SK-N-SH treated with all-trans-retinoic acid at 6 μM for 48 hours (cell line): ENCODE measurements at regions not wholly inside any gene's neighbourhood (a gene's known extent, or its start where the extent isn't known, plus 50 kb on each side); places are given as distances from the start of the nearest gene placed in this dataset.
"Not testable (repeated sequence)": the region's sequence is repeated elsewhere in the genome, so short reads cannot be mapped to it uniquely, and the experiment has no call there.

Experiments used
- ATAC-seq: fragments of 200-7000 bp; cut with Tn5 transposase; 3 replicates; pipeline ENCODE4 v1.9.1; 2020; ENCODE audit warnings: mild to moderate bottlenecking, moderate library complexity
- ARNTL ChIP-seq: fragments of 450-650 bp; formaldehyde crosslinking; IDR thresholded peaks from 2 replicates; pipeline ENCODE4 v1.5.0; 2020; ENCODE audit warnings: low read depth, mild to moderate bottlenecking, moderate library complexity, borderline replicate concordance
- CSDC2 ChIP-seq: fragments of 250-450 bp; sonication (Bioruptor Pico); IDR thresholded peaks from 2 replicates; pipeline ENCODE4 v1.5.0; 2020; ENCODE audit warnings: mild to moderate bottlenecking, moderate library complexity
- ESRRG ChIP-seq: fragments of 250-450 bp; sonication (Bioruptor Pico); IDR thresholded peaks from 2 replicates; pipeline ENCODE4 v1.6.1; 2021; ENCODE audit warnings: mild to moderate bottlenecking
- ISL1 ChIP-seq: fragments of 250-450 bp; sonication (Bioruptor Pico); IDR thresholded peaks from 2 replicates; pipeline ENCODE4 v2.1.2; 2022; ENCODE audit warnings: mild to moderate bottlenecking, moderate library complexity
- OSR1 ChIP-seq: fragments of 250-450 bp; sonication (Bioruptor Pico); IDR thresholded peaks from 2 replicates; pipeline ENCODE4 v1.8.0; 2022; ENCODE audit warnings: moderate library complexity, mild to moderate bottlenecking, inconsistent platforms
- PPARA ChIP-seq: fragments of 250-450 bp; sonication (Bioruptor Pico); IDR thresholded peaks from 2 replicates; pipeline ENCODE4 v1.5.0; 2020; ENCODE audit warnings: mild to moderate bottlenecking, borderline replicate concordance
- RARB ChIP-seq: fragments of 250-450 bp; sonication (Bioruptor Pico); IDR thresholded peaks from 2 replicates; pipeline ENCODE4 v1.8.0; 2021; ENCODE audit warnings: mild to moderate bottlenecking, moderate library complexity
- SNAI2 ChIP-seq: fragments of 250-450 bp; sonication (Bioruptor Pico); IDR thresholded peaks from 2 replicates; pipeline ENCODE4 v1.5.0; 2020; ENCODE audit warnings: mild to moderate bottlenecking, moderate library complexity
- TCF4 ChIP-seq: fragments of 250-450 bp; sonication (Bioruptor Pico); IDR thresholded peaks from 2 replicates; pipeline ENCODE4 v1.8.0; 2021; ENCODE audit warnings: mild to moderate bottlenecking, moderate library complexity, borderline replicate concordance
- TOX ChIP-seq: fragments of 250-450 bp; sonication (Bioruptor Pico); IDR thresholded peaks from 2 replicates; pipeline ENCODE4 v1.8.0; 2021; ENCODE audit warnings: mild to moderate bottlenecking, moderate library complexity, borderline replicate concordance
- ZC3H10 ChIP-seq: fragments of 250-450 bp; sonication (Bioruptor Pico); IDR thresholded peaks from 2 replicates; pipeline ENCODE4 v1.5.1; 2021; ENCODE audit warnings: mild to moderate bottlenecking, moderate library complexity
- ZFP3 ChIP-seq: fragments of 250-450 bp; sonication (Bioruptor Pico); IDR thresholded peaks from 2 replicates; pipeline ENCODE4 v1.5.0; 2020; ENCODE audit warnings: mild to moderate bottlenecking, moderate library complexity
- ZFP30 ChIP-seq: fragments of 450-650 bp; formaldehyde crosslinking; IDR thresholded peaks from 2 replicates; pipeline ENCODE4 v1.5.0; 2022; ENCODE audit warnings: mild to moderate bottlenecking, moderate library complexity
- ZNF565 ChIP-seq: fragments of 450-650 bp; formaldehyde crosslinking; conservative IDR thresholded peaks from 2 replicates; pipeline ENCODE4 v1.5.0; 2020; ENCODE audit warnings: low read depth, mild to moderate bottlenecking, moderate library complexity
- ZNF70 ChIP-seq: fragments of 450-650 bp; formaldehyde crosslinking; IDR thresholded peaks from 2 replicates; pipeline ENCODE4 v1.5.0; 2020; ENCODE audit warnings: mild to moderate bottlenecking, moderate library complexity
- ZNF8 ChIP-seq: fragments of 450-650 bp; formaldehyde crosslinking; IDR thresholded peaks from 2 replicates; pipeline ENCODE4 v1.5.0; 2020; ENCODE audit warnings: mild to moderate bottlenecking, moderate library complexity
- TF ChIP-seq, protein P1 (sequence below): fragments of 250-450 bp; sonication (Bioruptor Pico); IDR thresholded peaks from 2 replicates; pipeline ENCODE4 v1.5.1; 2020; ENCODE audit warnings: low read depth, mild to moderate bottlenecking, moderate library complexity
- TF ChIP-seq, protein P2 (sequence below): fragments of 250-450 bp; sonication (Bioruptor Pico); IDR thresholded peaks from 2 replicates; pipeline ENCODE4 v1.8.0; 2021; ENCODE audit warnings: low read depth, mild to moderate bottlenecking, moderate library complexity, borderline replicate concordance
- TF ChIP-seq, protein P3 (sequence below): fragments of 250-450 bp; sonication (Bioruptor Pico); IDR thresholded peaks from 2 replicates; pipeline ENCODE4 v1.5.0; 2020; ENCODE audit warnings: mild to moderate bottlenecking, moderate library complexity
- TF ChIP-seq, protein P4 (sequence below): fragments of 250-450 bp; sonication (Bioruptor Pico); IDR thresholded peaks from 2 replicates; pipeline ENCODE4 v1.8.0; 2020; ENCODE audit warnings: mild to moderate bottlenecking, moderate library complexity, borderline replicate concordance
- TF ChIP-seq, protein P5 (sequence below): fragments of 250-450 bp; sonication (Bioruptor Pico); IDR thresholded peaks from 2 replicates; pipeline ENCODE4 v1.5.1; 2021; ENCODE audit warnings: mild to moderate bottlenecking, moderate library complexity

DNA sequence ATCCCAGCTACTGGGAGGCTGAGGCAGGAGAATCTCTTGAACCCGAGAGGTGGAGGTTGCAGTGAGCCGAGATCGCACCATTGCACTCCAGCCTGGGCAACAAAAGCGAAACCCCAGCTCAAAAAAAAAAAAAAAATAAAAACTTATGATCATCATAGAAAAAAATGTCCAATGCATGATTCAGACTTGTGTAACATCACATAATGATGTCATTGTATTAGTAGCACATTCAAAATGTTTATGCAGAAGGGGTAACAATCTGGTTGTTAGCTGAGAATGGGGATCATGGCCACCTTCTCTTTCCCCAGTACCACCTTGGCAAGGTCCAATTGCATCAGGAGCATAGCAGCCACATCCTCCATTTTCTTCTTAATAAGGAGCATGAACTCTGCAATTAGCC lies 137.6 kb upstream of the MARCKS start (continued):
- TF ChIP-seq, protein P1, sequence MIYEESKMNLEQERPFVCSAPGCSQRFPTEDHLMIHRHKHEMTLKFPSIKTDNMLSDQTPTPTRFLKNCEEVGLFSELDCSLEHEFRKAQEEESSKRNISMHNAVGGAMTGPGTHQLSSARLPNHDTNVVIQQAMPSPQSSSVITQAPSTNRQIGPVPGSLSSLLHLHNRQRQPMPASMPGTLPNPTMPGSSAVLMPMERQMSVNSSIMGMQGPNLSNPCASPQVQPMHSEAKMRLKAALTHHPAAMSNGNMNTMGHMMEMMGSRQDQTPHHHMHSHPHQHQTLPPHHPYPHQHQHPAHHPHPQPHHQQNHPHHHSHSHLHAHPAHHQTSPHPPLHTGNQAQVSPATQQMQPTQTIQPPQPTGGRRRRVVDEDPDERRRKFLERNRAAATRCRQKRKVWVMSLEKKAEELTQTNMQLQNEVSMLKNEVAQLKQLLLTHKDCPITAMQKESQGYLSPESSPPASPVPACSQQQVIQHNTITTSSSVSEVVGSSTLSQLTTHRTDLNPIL, result no peak
- no peak for TF ChIP-seq ZNF565
- no peak for TF ChIP-seq TOX (CRISPR knock-in tag)
- TF ChIP-seq, protein P2, sequence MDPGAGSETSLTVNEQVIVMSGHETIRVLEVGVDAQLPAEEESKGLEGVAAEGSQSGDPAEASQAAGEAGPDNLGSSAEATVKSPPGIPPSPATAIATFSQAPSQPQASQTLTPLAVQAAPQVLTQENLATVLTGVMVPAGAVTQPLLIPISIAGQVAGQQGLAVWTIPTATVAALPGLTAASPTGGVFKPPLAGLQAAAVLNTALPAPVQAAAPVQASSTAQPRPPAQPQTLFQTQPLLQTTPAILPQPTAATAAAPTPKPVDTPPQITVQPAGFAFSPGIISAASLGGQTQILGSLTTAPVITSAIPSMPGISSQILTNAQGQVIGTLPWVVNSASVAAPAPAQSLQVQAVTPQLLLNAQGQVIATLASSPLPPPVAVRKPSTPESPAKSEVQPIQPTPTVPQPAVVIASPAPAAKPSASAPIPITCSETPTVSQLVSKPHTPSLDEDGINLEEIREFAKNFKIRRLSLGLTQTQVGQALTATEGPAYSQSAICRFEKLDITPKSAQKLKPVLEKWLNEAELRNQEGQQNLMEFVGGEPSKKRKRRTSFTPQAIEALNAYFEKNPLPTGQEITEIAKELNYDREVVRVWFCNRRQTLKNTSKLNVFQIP, result no peak
- TF ChIP-seq PPARA (CRISPR knock-in tag), result no peak

DNA sequence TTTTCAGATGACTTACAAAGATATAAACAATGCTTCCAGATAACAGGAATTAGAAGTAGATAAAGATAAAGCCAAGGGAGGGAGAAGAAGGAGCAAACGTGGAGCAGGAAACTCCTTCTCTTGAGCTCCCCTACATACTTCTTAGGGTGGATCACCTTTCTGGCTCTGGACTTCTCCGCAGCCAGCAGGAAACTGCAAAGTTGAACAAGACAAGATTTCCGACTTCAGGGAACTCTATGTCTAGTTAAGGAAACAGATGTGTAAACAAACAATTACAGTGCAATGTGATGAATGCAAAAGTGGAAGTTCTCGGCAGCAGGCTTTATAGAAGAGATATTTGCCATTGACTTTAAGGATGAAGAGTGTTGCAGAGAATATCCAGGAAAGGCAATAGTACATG lies 134.0 kb upstream of the MARCKS start:
- no peak for ATAC-seq
- TF ChIP-seq ZNF565, result no peak
- TF ChIP-seq SNAI2 (CRISPR knock-in tag), result no peak
- TF ChIP-seq, protein P3, sequence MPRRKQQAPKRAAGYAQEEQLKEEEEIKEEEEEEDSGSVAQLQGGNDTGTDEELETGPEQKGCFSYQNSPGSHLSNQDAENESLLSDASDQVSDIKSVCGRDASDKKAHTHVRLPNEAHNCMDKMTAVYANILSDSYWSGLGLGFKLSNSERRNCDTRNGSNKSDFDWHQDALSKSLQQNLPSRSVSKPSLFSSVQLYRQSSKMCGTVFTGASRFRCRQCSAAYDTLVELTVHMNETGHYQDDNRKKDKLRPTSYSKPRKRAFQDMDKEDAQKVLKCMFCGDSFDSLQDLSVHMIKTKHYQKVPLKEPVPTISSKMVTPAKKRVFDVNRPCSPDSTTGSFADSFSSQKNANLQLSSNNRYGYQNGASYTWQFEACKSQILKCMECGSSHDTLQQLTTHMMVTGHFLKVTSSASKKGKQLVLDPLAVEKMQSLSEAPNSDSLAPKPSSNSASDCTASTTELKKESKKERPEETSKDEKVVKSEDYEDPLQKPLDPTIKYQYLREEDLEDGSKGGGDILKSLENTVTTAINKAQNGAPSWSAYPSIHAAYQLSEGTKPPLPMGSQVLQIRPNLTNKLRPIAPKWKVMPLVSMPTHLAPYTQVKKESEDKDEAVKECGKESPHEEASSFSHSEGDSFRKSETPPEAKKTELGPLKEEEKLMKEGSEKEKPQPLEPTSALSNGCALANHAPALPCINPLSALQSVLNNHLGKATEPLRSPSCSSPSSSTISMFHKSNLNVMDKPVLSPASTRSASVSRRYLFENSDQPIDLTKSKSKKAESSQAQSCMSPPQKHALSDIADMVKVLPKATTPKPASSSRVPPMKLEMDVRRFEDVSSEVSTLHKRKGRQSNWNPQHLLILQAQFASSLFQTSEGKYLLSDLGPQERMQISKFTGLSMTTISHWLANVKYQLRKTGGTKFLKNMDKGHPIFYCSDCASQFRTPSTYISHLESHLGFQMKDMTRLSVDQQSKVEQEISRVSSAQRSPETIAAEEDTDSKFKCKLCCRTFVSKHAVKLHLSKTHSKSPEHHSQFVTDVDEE (CRISPR knock-in tag), result no peak
- TF ChIP-seq, protein P4, sequence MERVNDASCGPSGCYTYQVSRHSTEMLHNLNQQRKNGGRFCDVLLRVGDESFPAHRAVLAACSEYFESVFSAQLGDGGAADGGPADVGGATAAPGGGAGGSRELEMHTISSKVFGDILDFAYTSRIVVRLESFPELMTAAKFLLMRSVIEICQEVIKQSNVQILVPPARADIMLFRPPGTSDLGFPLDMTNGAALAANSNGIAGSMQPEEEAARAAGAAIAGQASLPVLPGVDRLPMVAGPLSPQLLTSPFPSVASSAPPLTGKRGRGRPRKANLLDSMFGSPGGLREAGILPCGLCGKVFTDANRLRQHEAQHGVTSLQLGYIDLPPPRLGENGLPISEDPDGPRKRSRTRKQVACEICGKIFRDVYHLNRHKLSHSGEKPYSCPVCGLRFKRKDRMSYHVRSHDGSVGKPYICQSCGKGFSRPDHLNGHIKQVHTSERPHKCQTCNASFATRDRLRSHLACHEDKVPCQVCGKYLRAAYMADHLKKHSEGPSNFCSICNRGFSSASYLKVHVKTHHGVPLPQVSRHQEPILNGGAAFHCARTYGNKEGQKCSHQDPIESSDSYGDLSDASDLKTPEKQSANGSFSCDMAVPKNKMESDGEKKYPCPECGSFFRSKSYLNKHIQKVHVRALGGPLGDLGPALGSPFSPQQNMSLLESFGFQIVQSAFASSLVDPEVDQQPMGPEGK, result no peak
- TF ChIP-seq ISL1 (CRISPR knock-in tag), result no peak
- TF ChIP-seq ESRRG (CRISPR knock-in tag), result no peak
- TF ChIP-seq, protein P2, result no peak
- TF ChIP-seq ZNF70 (CRISPR knock-in tag), result no peak
- TF ChIP-seq ZNF8 (CRISPR knock-in tag), result no peak
- no peak for TF ChIP-seq PPARA (CRISPR knock-in tag)

DNA sequence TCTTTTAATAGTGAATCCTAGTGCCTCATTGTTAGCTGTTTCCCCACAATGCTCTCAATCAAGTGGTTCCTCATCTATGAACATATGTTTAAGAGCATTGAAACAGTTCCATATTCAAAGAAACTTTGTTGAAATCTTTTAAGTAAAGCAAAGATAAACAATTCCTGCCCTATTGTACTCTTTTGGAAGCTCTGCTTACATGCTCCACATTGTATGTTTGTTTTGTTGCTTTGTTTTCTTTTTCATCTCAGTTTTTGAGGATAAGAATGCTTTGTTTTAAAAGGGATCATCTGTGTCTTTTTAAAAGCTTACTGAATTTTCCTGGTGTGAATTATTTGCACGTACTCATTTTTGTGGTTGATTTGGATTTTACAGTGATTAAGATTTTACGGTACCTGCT lies 132.2 kb upstream of the MARCKS start:
- not testable (repeated sequence) for ATAC-seq

DNA sequence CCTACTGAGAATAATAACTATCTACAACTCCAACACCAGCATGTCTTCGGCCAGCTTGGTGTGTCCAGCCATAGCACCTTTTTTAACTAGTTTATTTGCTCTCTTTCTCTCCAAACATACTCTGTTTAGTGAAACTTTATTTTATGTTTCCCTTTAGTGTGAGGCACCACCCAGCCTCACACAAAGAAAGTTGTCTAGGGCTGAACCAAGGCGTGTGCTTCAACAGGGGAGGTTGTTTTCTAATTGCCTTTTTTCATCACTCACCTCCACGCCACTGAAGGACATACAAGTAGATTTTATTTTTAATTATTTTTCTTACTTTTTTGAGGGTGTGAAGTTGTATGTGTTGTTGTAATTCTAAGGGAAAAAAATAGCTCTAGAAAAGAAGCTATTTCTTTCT lies 125.6 kb upstream of the MARCKS start:
- ATAC-seq, result no peak
- TF ChIP-seq TCF4 (CRISPR knock-in tag) (no peak), OSR1 (CRISPR knock-in tag) (no peak), CSDC2 (CRISPR knock-in tag) (no peak), SNAI2 (CRISPR knock-in tag) (no peak), ARNTL (CRISPR knock-in tag) (no peak), ZFP3 (CRISPR knock-in tag) (no peak), ZFP30 (CRISPR knock-in tag) (no peak), ZNF70 (CRISPR knock-in tag) (no peak), PPARA (CRISPR knock-in tag) (no peak), RARB (CRISPR knock-in tag) (no peak), ISL1 (CRISPR knock-in tag) (no peak), ZC3H10 (no peak)
- TF ChIP-seq, protein P1, result no peak
- TF ChIP-seq, protein P5, sequence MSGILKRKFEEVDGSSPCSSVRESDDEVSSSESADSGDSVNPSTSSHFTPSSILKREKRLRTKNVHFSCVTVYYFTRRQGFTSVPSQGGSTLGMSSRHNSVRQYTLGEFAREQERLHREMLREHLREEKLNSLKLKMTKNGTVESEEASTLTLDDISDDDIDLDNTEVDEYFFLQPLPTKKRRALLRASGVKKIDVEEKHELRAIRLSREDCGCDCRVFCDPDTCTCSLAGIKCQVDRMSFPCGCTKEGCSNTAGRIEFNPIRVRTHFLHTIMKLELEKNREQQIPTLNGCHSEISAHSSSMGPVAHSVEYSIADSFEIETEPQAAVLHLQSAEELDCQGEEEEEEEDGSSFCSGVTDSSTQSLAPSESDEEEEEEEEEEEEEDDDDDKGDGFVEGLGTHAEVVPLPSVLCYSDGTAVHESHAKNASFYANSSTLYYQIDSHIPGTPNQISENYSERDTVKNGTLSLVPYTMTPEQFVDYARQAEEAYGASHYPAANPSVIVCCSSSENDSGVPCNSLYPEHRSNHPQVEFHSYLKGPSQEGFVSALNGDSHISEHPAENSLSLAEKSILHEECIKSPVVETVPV (CRISPR knock-in tag), result no peak
- TF ChIP-seq, protein P4, result no peak
- TF ChIP-seq, protein P2, result no peak
